Uterus (tissue), 2 donors: ENCODE measurements at regions not wholly inside any gene's neighbourhood (a gene's known extent, or its start where the extent isn't known, plus 50 kb on each side); places are given as distances from the start of the nearest gene placed in this dataset.

ENCODE experiments used
- POLR2A ChIP-seq, 2 donors: fragments of 450-650 bp; IDR thresholded peaks; one replicate each; pipeline ENCODE4 v1.6.1; 2016; ENCODE audit warnings: antibody characterized with exemption in 2 of 2, mild to moderate bottlenecking in 1 of 2, moderate library complexity in 1 of 2
- TF ChIP-seq, protein P1 (sequence below), 4 experiments: fragments of 200-600 bp in 2 of 4; fragments of 450-650 bp in 2 of 4; sonication (generic) in 2 of 4; IDR thresholded peaks; one replicate each; pipeline ENCODE4 v1.5.1; 2016 to 2019; ENCODE audit warnings: antibody characterized with exemption in 4 of 4, mild to moderate bottlenecking in 2 of 4, moderate library complexity in 1 of 4

- TF ChIP-seq, protein P1, sequence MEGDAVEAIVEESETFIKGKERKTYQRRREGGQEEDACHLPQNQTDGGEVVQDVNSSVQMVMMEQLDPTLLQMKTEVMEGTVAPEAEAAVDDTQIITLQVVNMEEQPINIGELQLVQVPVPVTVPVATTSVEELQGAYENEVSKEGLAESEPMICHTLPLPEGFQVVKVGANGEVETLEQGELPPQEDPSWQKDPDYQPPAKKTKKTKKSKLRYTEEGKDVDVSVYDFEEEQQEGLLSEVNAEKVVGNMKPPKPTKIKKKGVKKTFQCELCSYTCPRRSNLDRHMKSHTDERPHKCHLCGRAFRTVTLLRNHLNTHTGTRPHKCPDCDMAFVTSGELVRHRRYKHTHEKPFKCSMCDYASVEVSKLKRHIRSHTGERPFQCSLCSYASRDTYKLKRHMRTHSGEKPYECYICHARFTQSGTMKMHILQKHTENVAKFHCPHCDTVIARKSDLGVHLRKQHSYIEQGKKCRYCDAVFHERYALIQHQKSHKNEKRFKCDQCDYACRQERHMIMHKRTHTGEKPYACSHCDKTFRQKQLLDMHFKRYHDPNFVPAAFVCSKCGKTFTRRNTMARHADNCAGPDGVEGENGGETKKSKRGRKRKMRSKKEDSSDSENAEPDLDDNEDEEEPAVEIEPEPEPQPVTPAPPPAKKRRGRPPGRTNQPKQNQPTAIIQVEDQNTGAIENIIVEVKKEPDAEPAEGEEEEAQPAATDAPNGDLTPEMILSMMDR (IDR thresholded peaks at IDR 0.05) = no peak
- TF ChIP-seq POLR2A (IDR thresholded peaks at IDR 0.05) = no peak
These were observed 805.3 kb downstream of the SEMA5A start for GRCh38 chr5:8740595-8740994.
